ENCODE measurements at regions not wholly inside any gene's neighbourhood (a gene's known extent, or its start where the extent isn't known, plus 50 kb on each side); places are given as distances from the start of the nearest gene placed in this dataset.
"Not testable (repeated sequence)": the region's sequence is repeated elsewhere in the genome, so short reads cannot be mapped to it uniquely, and the experiment has no call there.

GRCh38 chr4:159767406-159767805, 664.5 kb downstream of the RAPGEF2 start:
- Mint-ChIP-seq H3K36me3 (no peaks in the 10 kb centered on the region), H3K27ac (no peak overlapping the region), H3K9me3 (no peaks in the 10 kb centered on the region)
- ATAC-seq: no peak
- DNase-seq (ENCODE audit: low spot score in 2 of 2): no peak

DNA sequence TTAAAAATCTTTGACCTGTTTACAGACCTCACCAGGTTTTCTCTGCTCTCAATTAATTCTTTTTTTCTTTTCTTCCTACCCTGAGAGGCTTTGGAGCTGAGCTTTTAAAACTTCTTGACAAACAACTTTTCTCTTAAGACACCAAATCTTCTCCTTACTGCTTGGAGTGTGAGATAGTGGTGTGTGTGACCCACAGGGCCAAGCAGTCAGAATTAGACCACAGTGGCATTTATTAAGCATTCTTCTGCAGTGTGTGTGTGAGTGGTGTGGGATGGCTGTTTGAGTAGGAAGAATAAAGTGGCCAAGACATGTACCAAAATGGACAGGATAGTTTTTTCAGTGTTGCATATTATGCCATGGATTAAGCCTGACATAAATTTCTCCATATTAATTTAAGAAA, 665.1 kb downstream of the RAPGEF2 start:
- Mint-ChIP-seq H3K27ac (no peak overlapping the region), H3K9me3 (peaks cover 0 to 3% of the 10 kb centered on the region in 2 donors), H3K36me3 (no peaks in the 10 kb centered on the region)
- ATAC-seq (no peak), DNase-seq (ENCODE audit: low spot score in 2 of 2) (no peak)

GRCh38 chr4:159770401-159770800, 667.5 kb downstream of the RAPGEF2 start:
- ATAC-seq (no peak), DNase-seq (ENCODE audit: low spot score in 2 of 2) (no peak)
- Mint-ChIP-seq H3K36me3 (no peaks in the 10 kb centered on the region), H3K27ac (no peak overlapping the region), H3K9me3 (peaks cover 0 to 3% of the 10 kb centered on the region in 2 donors)

GRCh38 chr4:159770969-159771368, 668.1 kb downstream of the RAPGEF2 start:
- DNase-seq (ENCODE audit: low spot score in 2 of 2) (no peak), ATAC-seq (no peak)
- H3K9me3 Mint-ChIP-seq: peaks cover 0 to 3% of the 10 kb centered on the region in 2 donors
- no peak overlapping the region for H3K27ac Mint-ChIP-seq
- H3K36me3 Mint-ChIP-seq: no peaks in the 10 kb centered on the region

DNA sequence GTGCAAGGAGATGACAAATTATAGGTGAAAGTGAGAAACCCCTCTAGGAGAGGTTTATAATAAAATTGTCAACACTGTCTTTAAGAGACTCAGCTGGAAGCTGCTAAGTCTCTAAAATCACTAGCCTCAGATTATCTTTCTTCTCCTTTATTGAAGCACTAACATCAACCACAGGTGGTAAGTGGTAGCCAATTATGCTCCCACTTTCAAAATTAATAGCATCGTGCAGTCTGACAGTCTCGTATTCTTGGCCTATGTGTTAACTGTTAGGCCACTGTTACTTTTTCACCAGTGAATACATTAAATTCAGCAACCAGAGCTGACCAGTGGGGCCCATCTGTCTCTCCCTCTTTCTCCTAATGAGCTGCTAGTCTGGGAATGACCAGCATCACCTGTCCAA, 674.1 kb downstream of the RAPGEF2 start:
- peaks cover 0 to 9% of the 10 kb centered on the region in 2 donors for H3K9me3 Mint-ChIP-seq
- H3K27ac Mint-ChIP-seq: no peak overlapping the region
- ATAC-seq (no peak), DNase-seq (ENCODE audit: low spot score in 2 of 2) (no peak)
- no peaks in the 10 kb centered on the region for H3K36me3 Mint-ChIP-seq

GRCh38 chr4:159777689-159778088, 674.8 kb downstream of the RAPGEF2 start:
- ATAC-seq (no peak), DNase-seq (ENCODE audit: low spot score in 2 of 2) (no peak)
- peaks cover 0 to 7% of the 10 kb centered on the region in 2 donors for H3K9me3 Mint-ChIP-seq
- H3K36me3 Mint-ChIP-seq: no peaks in the 10 kb centered on the region
- no peak overlapping the region for H3K27ac Mint-ChIP-seq

- H3K27ac Mint-ChIP-seq: no peak overlapping the region
- no peak for ATAC-seq
- H3K36me3 Mint-ChIP-seq: no peaks in the 10 kb centered on the region
- peaks cover 0 to 6% of the 10 kb centered on the region in 2 donors for H3K9me3 Mint-ChIP-seq
- DNase-seq (ENCODE audit: low spot score in 2 of 2): no peak
Observed at GRCh38 chr4:159778298-159778697, 675.4 kb downstream of the RAPGEF2 start.

- no peak for DNase-seq (ENCODE audit: low spot score in 2 of 2)
- Mint-ChIP-seq H3K9me3 (peaks cover 0 to 6% of the 10 kb centered on the region in 2 donors), H3K27ac (no peak overlapping the region), H3K36me3 (no peaks in the 10 kb centered on the region)
- no peak for ATAC-seq
Observed at GRCh38 chr4:159779716-159780115, 676.8 kb downstream of the RAPGEF2 start.

GRCh38 chr4:159780196-159780922, 677.5 kb downstream of the RAPGEF2 start:
- no peak for DNase-seq (ENCODE audit: low spot score in 2 of 2)
- Mint-ChIP-seq H3K36me3 (no peaks in the 10 kb centered on the region), H3K9me3 (peaks cover 3 to 6% of the 10 kb centered on the region in 2 donors), H3K27ac (no peak overlapping the region)
- ATAC-seq: no peak

DNA sequence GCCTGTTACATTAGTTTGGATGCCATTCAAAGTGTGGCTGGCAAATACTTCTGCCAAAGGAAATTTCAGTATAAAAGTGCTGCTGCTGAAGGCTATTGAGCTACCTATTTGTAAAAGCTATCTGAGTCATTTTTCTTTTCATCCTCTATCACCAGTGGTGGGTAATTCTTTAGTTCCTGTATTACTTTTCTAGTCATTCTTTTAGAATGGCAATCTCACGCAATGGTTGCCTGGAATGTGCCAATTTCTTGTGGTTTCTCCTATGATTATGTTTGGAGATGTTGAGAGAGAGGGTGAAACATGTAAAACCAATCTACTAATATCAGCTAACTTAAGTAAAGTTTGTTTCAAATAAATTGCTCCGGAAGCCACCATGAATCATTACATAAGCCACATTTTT, 685.0 kb downstream of the RAPGEF2 start:
- no peak for DNase-seq (ENCODE audit: low spot score in 2 of 2)
- no peaks in the 10 kb centered on the region for H3K36me3 Mint-ChIP-seq
- ATAC-seq: no peak
- H3K9me3 Mint-ChIP-seq: peaks cover 9% of the 10 kb centered on the region in 2 donors
- no peak overlapping the region for H3K27ac Mint-ChIP-seq

GRCh38 chr4:159791334-159791733, 688.5 kb downstream of the RAPGEF2 start:
- no peak for ATAC-seq
- no peak overlapping the region for H3K27ac Mint-ChIP-seq

GRCh38 chr4:159804592-159804991, 701.7 kb downstream of the RAPGEF2 start:
- ATAC-seq; H3K9me3 Mint-ChIP-seq; H3K27ac Mint-ChIP-seq; H3K36me3 Mint-ChIP-seq; DNase-seq (ENCODE audit: low spot score in 2 of 2): not testable (repeated sequence)

More at GRCh38 chr4:159791334-159791733, 688.5 kb downstream of the RAPGEF2 start:
- Mint-ChIP-seq H3K36me3 (no peaks in the 10 kb centered on the region), H3K9me3 (peaks cover 3 to 9% of the 10 kb centered on the region in 2 donors)
- DNase-seq (ENCODE audit: low spot score in 2 of 2): no peak

GRCh38 chr4:159823743-159824142, 720.9 kb downstream of the RAPGEF2 start:
- ATAC-seq (no peak), DNase-seq (ENCODE audit: low spot score in 2 of 2) (no peak)
- H3K36me3 Mint-ChIP-seq: peaks cover 0 to 7% of the 10 kb centered on the region in 2 donors
- no peak overlapping the region for H3K27ac Mint-ChIP-seq
- peaks cover 12 to 21% of the 10 kb centered on the region in 2 donors for H3K9me3 Mint-ChIP-seq

DNA sequence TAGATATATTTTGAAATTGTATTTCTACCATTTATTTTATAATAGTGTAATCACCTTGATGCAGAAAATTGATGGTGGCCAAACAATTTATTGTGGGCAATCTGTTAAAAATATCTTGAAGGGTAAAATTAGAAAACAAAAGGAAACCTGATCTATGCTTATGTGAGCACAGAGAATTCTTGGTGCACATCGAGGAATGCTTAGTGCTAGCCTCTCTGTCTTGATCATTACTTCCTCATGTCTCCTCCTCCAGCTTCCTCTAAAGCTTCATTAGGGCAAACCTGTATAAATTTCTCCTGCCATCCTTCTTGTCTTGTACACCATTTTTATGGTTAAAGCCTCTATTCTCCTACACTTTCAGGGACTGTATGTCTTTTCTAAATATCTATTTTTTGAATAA, 725.8 kb downstream of the RAPGEF2 start:
- DNase-seq (ENCODE audit: low spot score in 2 of 2) (no peak), ATAC-seq (no peak)
- Mint-ChIP-seq H3K27ac (no peak overlapping the region), H3K9me3 (peaks cover 16 to 18% of the 10 kb centered on the region in 2 donors), H3K36me3 (peaks cover 0 to 7% of the 10 kb centered on the region in 2 donors)

GRCh38 chr4:159829184-159829583, 726.3 kb downstream of the RAPGEF2 start:
- Mint-ChIP-seq H3K9me3 (peaks cover 11 to 23% of the 10 kb centered on the region in 2 donors), H3K27ac (no peak overlapping the region), H3K36me3 (peaks cover 0 to 7% of the 10 kb centered on the region in 2 donors)
- DNase-seq (ENCODE audit: low spot score in 2 of 2) (no peak), ATAC-seq (no peak)

DNA sequence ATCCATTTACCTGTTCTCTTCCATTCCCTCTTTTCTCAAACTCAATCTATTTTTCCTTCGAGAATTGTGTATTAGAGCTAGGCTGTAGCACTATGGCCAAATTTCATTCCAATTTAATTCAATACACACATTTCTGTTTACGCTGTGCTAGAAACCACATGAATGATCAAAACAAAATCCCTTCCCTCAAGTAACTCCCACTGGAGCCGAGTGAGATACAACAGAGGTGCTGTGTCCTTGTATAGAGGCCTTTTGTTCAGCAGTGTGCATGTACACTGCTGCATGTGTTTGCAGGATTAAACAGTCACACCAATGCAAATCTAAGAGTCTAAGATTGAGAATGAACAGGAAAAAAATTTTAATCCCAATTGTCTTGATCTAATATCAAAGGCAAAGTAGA, 734.2 kb downstream of the RAPGEF2 start:
- peaks cover 12 to 22% of the 10 kb centered on the region in 2 donors for H3K9me3 Mint-ChIP-seq
- no peak for DNase-seq (ENCODE audit: low spot score in 2 of 2)
- H3K36me3 Mint-ChIP-seq: no peaks in the 10 kb centered on the region
- H3K27ac Mint-ChIP-seq: no peak overlapping the region
- ATAC-seq: no peak

DNA sequence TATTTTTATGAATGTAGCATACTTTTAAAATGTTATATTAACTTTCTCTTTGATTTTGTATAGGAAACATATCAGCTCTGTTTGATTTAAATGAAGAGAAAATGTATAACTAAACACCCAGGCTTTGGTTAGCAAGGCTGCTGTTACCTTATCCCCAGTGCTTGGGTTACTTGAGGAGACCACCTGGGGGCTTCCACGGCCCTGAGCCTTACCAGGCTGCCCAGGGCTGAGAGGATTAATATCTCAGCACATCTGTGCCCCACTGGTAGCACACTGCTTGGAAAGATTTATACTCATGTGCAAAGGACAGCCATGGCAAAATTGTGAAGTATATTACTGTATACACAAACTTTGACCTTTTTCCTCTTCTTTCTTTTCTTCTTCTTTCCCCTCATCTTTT, 752.9 kb downstream of the RAPGEF2 start:
- Mint-ChIP-seq H3K27ac (no peak overlapping the region), H3K9me3 (peaks cover 4 to 8% of the 10 kb centered on the region in 2 donors), H3K36me3 (no peaks in the 10 kb centered on the region)
- ATAC-seq (no peak), DNase-seq (ENCODE audit: low spot score in 2 of 2) (no peak)

GRCh38 chr4:159856451-159856850, 753.6 kb downstream of the RAPGEF2 start:
- no peak for DNase-seq (ENCODE audit: low spot score in 2 of 2)
- Mint-ChIP-seq H3K9me3 (peaks cover 5 to 10% of the 10 kb centered on the region in 2 donors), H3K36me3 (no peaks in the 10 kb centered on the region), H3K27ac (no peak overlapping the region)
- no peak for ATAC-seq
